PC-3 (cell line): ENCODE measurements at regions not wholly inside any gene's neighbourhood (a gene's known extent, or its start where the extent isn't known, plus 50 kb on each side); places are given as distances from the start of the nearest gene placed in this dataset.

Experiments used
- EZH2 ChIP-seq: fragments of 300-600 bp; sonication (generic); IDR thresholded peaks from one replicate; pipeline ENCODE4 v1.6.1; 2017; ENCODE audit warnings: antibody characterized with exemption, mild to moderate bottlenecking, low read length; ENCODE audit not compliant: unreplicated experiment
- TF ChIP-seq, protein P1 (sequence below): fragments of 300-600 bp; sonication (generic); conservative IDR thresholded peaks from 2 replicates; pipeline ENCODE4 v1.5.1; 2017; ENCODE audit warnings: antibody characterized with exemption, low read depth, mild to moderate bottlenecking, low read length

DNA sequence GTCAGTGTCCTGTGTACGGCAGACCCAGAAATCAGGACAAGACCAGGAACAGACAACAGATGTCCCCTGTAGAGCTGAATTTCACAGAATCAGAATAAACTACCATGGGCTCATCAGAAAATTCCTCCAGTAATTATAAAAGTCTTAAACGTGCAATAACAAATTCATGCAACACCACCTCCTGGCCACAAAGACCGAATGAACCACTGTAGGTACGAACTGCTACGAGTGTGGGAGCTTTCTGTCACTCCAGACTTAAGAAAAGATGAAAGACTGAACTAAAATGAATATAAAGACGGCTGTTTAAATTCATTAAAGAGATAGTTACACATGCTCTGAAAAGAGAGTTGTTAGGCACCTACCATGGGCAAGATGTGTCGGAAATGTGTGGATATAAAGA, 333.5 kb downstream of the RRAGC start:
- TF ChIP-seq, protein P1, sequence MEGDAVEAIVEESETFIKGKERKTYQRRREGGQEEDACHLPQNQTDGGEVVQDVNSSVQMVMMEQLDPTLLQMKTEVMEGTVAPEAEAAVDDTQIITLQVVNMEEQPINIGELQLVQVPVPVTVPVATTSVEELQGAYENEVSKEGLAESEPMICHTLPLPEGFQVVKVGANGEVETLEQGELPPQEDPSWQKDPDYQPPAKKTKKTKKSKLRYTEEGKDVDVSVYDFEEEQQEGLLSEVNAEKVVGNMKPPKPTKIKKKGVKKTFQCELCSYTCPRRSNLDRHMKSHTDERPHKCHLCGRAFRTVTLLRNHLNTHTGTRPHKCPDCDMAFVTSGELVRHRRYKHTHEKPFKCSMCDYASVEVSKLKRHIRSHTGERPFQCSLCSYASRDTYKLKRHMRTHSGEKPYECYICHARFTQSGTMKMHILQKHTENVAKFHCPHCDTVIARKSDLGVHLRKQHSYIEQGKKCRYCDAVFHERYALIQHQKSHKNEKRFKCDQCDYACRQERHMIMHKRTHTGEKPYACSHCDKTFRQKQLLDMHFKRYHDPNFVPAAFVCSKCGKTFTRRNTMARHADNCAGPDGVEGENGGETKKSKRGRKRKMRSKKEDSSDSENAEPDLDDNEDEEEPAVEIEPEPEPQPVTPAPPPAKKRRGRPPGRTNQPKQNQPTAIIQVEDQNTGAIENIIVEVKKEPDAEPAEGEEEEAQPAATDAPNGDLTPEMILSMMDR: no peak
- TF ChIP-seq EZH2: no peak
